ENCODE measurements at regions not wholly inside any gene's neighbourhood (a gene's known extent, or its start where the extent isn't known, plus 50 kb on each side); places are given as distances from the start of the nearest gene placed in this dataset.
A peak's percentile ranks its signal among the peaks of the same experiment; 100 is the strongest.

DNA sequence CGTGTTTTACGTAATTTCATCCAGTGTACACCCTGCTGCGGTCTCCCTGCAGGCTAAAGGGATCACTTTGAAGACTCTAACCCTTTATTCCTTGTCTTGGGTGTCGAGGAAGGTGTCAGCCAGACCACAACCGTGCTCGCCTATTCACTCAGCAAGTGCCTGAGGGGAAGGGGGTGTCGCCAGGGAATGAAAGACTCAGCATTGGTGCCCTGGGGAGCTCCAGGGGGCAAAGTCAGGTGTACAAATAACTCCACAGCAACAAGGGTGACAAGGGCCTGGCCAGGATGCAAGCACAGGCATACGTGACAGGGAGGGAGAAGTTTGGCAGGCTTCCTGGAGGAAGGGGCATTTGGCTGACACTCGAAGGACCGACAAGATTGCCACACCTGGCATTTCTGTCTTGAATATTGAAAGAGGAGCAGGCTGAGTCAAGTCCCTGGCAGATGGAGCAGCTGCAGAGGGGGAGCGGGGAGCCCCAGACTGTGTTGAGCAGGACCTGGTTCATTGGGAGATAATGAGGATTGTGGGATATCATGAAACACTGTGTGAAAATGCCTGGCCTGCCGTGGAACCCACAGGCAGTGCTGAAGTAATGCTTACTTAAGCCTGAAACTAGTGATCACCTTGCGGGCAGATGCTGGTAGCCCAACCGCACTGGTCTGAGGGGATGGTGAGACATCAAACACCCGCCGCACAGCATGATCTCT is 93.9 kb downstream of the RHOB start:
- Histone ChIP-seq H3K4me1 (ENCODE audit: control insufficient read depth, extremely low read depth, insufficient read depth, low read length) (peaks cover 28% of the 10 kb centered on the region), H3K36me3 (ENCODE audit: control insufficient read depth in 2 of 2, extremely low read depth in 1 of 2, insufficient read depth in 2 of 2, low read length in 2 of 2) (no peaks in the 10 kb centered on the region), H3K4me3 (ENCODE audit: control insufficient read depth in 2 of 3, extremely low read depth in 1 of 3, insufficient read depth in 2 of 3, low read depth in 1 of 3, low read length in 3 of 3) (no peak overlapping the region), H3K9ac (ENCODE audit: control insufficient read depth, extremely low read depth, insufficient read depth, low read length) (no peak overlapping the region), H4K20me1 (ENCODE audit: control insufficient read depth, extremely low read depth, insufficient read depth, low read length) (no peaks in the 10 kb centered on the region), H2AFZ (ENCODE audit: control insufficient read depth, low read length) (no peak overlapping the region), H3K4me2 (ENCODE audit: control insufficient read depth, extremely low read depth, insufficient read depth, low read depth, low read length) (peak overlapping the region; percentile 6), H3K9me3 (ENCODE audit: control insufficient read depth, low read depth, low read length) (no peaks in the 10 kb centered on the region), H3K79me2 (ENCODE audit: control insufficient read depth, insufficient read depth, low read length) (no peaks in the 10 kb centered on the region), H3K9me1 (ENCODE audit: control insufficient read depth, extremely low read depth, insufficient read depth, low read length) (peaks cover 2% of the 10 kb centered on the region), H3K27me3 (ENCODE audit: control insufficient read depth, extremely low read depth, insufficient read depth, low read length) (peaks cover 3% of the 10 kb centered on the region), H3K27ac (ENCODE audit: control insufficient read depth, insufficient read depth, low read length) (no peak overlapping the region)
- FAIRE-seq (no peak), DNase-seq (ENCODE audit: low read depth, low spot score) (no peak)
- no peak for TF ChIP-seq EZH2 (IDR thresholded peaks at IDR 0.05; ENCODE audit: low read length)
- TF ChIP-seq, protein P1, sequence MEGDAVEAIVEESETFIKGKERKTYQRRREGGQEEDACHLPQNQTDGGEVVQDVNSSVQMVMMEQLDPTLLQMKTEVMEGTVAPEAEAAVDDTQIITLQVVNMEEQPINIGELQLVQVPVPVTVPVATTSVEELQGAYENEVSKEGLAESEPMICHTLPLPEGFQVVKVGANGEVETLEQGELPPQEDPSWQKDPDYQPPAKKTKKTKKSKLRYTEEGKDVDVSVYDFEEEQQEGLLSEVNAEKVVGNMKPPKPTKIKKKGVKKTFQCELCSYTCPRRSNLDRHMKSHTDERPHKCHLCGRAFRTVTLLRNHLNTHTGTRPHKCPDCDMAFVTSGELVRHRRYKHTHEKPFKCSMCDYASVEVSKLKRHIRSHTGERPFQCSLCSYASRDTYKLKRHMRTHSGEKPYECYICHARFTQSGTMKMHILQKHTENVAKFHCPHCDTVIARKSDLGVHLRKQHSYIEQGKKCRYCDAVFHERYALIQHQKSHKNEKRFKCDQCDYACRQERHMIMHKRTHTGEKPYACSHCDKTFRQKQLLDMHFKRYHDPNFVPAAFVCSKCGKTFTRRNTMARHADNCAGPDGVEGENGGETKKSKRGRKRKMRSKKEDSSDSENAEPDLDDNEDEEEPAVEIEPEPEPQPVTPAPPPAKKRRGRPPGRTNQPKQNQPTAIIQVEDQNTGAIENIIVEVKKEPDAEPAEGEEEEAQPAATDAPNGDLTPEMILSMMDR (optimal IDR thresholded peaks at IDR 0.05 in 1 of 3, IDR thresholded peaks at IDR 0.05 in 1 of 3, conservative IDR thresholded peaks at IDR 0.05 in 1 of 3; ENCODE audit: extremely low read depth in 1 of 3, insufficient read depth in 2 of 3, low read length in 3 of 3) = no peak
- dilution Hi-C loops (cut with MboI; ENCODE audit: extremely low pct_ligation_motif_present, low sequenced_read_pairs) = no loop called here

DNA sequence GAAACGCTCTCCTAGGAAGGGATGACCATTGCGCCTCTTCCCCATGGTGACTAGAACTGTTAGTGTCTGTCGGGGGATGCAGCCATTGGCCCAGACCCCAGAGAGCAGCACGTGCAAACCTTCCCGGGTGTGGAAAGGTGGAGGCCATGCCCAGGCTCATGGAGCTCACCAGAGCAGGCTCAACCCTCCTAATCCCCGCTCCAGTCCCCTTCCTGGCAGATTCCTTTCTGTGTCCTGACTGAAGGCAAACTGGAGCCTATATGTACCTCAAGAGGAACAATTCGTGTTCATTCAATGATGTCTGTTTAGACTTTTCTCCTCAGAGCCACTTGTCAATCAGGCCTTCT is 94.4 kb downstream of the RHOB start:
- Histone ChIP-seq H3K27ac (ENCODE audit: control insufficient read depth, insufficient read depth, low read length) (no peak overlapping the region), H3K9ac (ENCODE audit: control insufficient read depth, extremely low read depth, insufficient read depth, low read length) (no peak overlapping the region), H3K4me2 (ENCODE audit: control insufficient read depth, extremely low read depth, insufficient read depth, low read depth, low read length) (no peak overlapping the region), H2AFZ (ENCODE audit: control insufficient read depth, low read length) (no peak overlapping the region), H3K9me3 (ENCODE audit: control insufficient read depth, low read depth, low read length) (no peaks in the 10 kb centered on the region), H4K20me1 (ENCODE audit: control insufficient read depth, extremely low read depth, insufficient read depth, low read length) (no peaks in the 10 kb centered on the region), H3K36me3 (ENCODE audit: control insufficient read depth in 2 of 2, extremely low read depth in 1 of 2, insufficient read depth in 2 of 2, low read length in 2 of 2) (no peaks in the 10 kb centered on the region), H3K4me1 (ENCODE audit: control insufficient read depth, extremely low read depth, insufficient read depth, low read length) (peaks cover 28% of the 10 kb centered on the region), H3K9me1 (ENCODE audit: control insufficient read depth, extremely low read depth, insufficient read depth, low read length) (peaks cover 2% of the 10 kb centered on the region), H3K27me3 (ENCODE audit: control insufficient read depth, extremely low read depth, insufficient read depth, low read length) (peaks cover 3% of the 10 kb centered on the region), H3K4me3 (ENCODE audit: control insufficient read depth in 2 of 3, extremely low read depth in 1 of 3, insufficient read depth in 2 of 3, low read depth in 1 of 3, low read length in 3 of 3) (no peak overlapping the region), H3K79me2 (ENCODE audit: control insufficient read depth, insufficient read depth, low read length) (no peaks in the 10 kb centered on the region)
- TF ChIP-seq, protein P1 (optimal IDR thresholded peaks at IDR 0.05 in 1 of 3, IDR thresholded peaks at IDR 0.05 in 1 of 3, conservative IDR thresholded peaks at IDR 0.05 in 1 of 3; ENCODE audit: extremely low read depth in 1 of 3, insufficient read depth in 2 of 3, low read length in 3 of 3) = no peak
- no peak for TF ChIP-seq EZH2 (IDR thresholded peaks at IDR 0.05; ENCODE audit: low read length)
- FAIRE-seq (no peak), DNase-seq (ENCODE audit: low read depth, low spot score) (no peak)
- dilution Hi-C loops (cut with MboI; ENCODE audit: extremely low pct_ligation_motif_present, low sequenced_read_pairs) = no loop called here

Data from keratinocyte (primary cell).